Hepatocyte (in vitro differentiated cells): ENCODE measurements at regions not wholly inside any gene's neighbourhood (a gene's known extent, or its start where the extent isn't known, plus 50 kb on each side); places are given as distances from the start of the nearest gene placed in this dataset.

ENCODE experiments used
- CTCF ChIP-seq: fragments of 200-600 bp; sonication (generic); IDR thresholded peaks from 2 replicates; pipeline ENCODE4 v1.5.1; 2016; ENCODE audit warnings: antibody characterized with exemption, mild to moderate bottlenecking; ENCODE audit not compliant: poor library complexity
- EZH2 ChIP-seq: fragments of 200-600 bp; sonication (generic); IDR thresholded peaks from 2 replicates; pipeline ENCODE4 v1.6.1; 2016; ENCODE audit warnings: antibody characterized with exemption, mild to moderate bottlenecking, borderline replicate concordance
- EZH2phosphoT487 ChIP-seq: fragments of 200-600 bp; sonication (generic); IDR thresholded peaks from one replicate; pipeline ENCODE4 v1.6.1; 2018; ENCODE audit warnings: antibody characterized with exemption, mild to moderate bottlenecking, low read depth, moderate library complexity; ENCODE audit not compliant: unreplicated experiment, severe bottlenecking

GRCh38 chrX:137982472-137983172 is 416.7 kb downstream of the ZIC3 start:
- TF ChIP-seq CTCF (no peak), EZH2phosphoT487 (no peak), EZH2 (no peak)
